ENCODE measurements at regions not wholly inside any gene's neighbourhood (a gene's known extent, or its start where the extent isn't known, plus 50 kb on each side); places are given as distances from the start of the nearest gene placed in this dataset.
"Not testable (repeated sequence)": the region's sequence is repeated elsewhere in the genome, so short reads cannot be mapped to it uniquely, and the experiment has no call there.

GRCh38 chr4:18813055-18813454, 791.5 kb upstream of the LCORL start:
- no peak for DNase-seq

GRCh38 chr4:18803781-18804180, 782.2 kb upstream of the LCORL start:
- DNase-seq: no peak

GRCh38 chr4:18798123-18798522, 776.6 kb upstream of the LCORL start:
- DNase-seq: no peak

GRCh38 chr4:18795794-18796193, 774.2 kb upstream of the LCORL start:
- DNase-seq: no peak

GRCh38 chr4:18777190-18777930, 755.8 kb upstream of the LCORL start:
- no peak for DNase-seq

GRCh38 chr4:18767921-18768320, 746.4 kb upstream of the LCORL start:
- DNase-seq: no peak

- no peak for DNase-seq
Measured at GRCh38 chr4:18756671-18757070, 735.1 kb upstream of the LCORL start.

DNA sequence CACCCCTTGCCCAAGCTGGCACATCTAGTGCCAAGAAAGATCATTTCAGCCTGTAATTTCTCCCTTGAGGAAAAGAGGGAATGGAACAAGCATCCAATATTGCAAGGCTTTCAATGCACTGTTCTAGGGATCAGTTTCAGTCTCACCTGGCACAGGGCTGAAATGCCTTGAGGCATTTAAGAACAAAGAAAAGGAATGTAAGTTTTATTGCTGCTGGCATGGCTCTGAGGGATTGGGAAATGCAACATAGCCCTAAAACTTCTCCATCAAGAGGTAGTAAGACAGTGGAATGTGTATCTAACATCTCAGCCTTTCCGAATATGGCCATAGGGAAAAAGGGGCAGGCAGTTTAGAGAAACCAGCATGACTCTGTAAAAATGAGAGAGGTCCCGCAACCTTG, 732.6 kb upstream of the LCORL start:
- no peak for DNase-seq

DNA sequence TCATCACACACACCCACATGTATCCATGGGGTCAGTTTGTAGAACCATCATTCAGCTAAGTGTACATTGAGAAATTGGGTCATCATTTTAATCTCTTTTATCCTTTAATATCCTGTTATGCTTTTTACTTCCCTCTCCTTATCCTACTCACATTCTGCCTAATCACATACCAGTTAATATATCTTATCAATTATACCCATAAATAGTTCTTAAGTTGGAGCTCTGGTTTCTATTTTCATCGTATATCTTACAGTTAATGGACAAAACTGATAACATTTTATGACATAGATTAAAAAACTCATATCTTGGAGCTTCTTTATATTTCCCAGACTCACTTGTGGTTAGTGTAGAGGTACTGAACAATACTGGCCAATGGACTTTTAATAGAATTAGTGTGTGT, 729.5 kb upstream of the LCORL start:
- DNase-seq: no peak

- DNase-seq: no peak
Measured at GRCh38 chr4:18749391-18749790, 727.8 kb upstream of the LCORL start.

DNA sequence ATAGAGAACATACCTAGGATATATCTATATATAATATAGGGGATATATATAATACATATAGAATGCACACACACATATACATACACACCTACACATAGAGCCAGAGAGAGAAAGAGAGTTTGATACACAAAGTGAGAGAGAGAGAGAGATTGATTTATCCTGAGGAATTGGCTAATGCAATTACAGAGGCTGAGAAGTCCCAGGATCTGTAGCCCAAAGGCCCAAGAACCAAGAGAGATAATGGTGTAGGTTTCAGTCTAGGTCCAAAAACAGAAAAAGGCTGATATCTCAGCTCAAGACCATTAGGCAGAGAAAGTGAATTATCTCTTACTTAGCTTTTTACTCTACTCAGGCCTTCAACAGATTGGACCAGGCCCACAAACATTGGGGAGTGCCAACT, 715.0 kb upstream of the LCORL start:
- DNase-seq: no peak

GRCh38 chr4:18735740-18736268, 714.2 kb upstream of the LCORL start:
- DNase-seq: no peak

GRCh38 chr4:18734405-18734804, 712.9 kb upstream of the LCORL start:
- no peak for DNase-seq

DNA sequence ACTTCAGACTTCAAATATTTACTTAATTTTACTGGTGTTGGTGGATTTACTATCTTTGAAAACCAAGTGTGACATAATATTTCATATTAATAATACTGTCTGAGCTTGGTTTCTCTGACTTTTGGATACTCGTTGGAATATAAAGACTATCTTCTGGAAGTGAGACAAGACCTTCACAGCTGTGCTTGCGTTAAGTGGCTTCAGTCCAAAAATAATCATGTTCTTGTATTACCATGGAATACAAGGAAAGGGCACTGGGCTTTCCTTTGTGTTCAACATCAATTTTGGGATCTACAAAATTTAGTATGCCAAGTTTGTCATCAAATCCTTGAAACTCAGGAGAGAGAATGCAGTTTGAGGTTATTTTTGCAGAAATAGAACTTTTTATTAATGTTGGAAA, 712.4 kb upstream of the LCORL start:
- no peak for DNase-seq

GRCh38 chr4:18722748-18723191, 701.2 kb upstream of the LCORL start:
- no peak for DNase-seq

- no peak for DNase-seq
Measured at GRCh38 chr4:18698119-18698883, 676.7 kb upstream of the LCORL start.

DNA sequence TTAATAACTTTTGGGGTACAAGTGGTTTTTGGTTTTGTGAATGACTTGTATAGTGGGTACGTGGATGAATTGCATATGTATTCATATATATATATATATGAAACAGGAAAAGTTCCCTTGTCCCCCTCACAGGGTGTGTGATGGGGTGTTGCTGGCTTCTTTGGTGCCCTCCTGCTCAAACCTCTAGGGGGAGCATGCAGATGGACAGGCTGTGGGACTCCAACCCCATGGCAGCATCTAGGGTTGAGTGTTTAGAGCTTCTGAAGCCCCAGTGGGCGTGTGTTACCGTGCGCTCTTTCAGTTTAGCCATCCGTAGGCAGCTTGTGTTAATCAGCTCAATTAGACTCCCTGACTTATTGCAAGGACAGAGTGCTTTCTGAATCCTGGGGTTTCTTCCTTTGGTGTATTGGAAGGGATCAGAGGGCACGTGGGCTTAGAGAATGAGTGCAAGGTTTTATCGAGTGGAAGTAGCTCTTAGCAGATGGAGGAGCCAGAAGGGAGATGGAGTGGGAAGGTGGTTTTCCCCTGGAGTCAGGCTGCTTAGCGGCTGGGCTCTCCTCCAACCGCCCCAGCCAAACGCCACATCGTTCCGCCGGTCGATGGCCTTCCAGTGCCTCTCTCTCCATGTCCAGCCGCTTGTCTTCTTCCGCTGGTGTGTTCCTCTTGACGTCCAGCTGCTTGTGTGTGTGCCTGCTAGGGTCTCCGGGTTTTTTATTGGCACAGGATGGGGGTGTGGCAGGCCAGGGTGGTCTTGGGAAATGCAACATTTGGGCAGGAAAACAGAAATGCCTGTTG, 674.4 kb upstream of the LCORL start:
- DNase-seq: no peak

- no peak for DNase-seq
Measured at GRCh38 chr4:18691431-18692200, 670.1 kb upstream of the LCORL start.

GRCh38 chr4:18690291-18690955, 668.9 kb upstream of the LCORL start:
- DNase-seq: no peak

DNA sequence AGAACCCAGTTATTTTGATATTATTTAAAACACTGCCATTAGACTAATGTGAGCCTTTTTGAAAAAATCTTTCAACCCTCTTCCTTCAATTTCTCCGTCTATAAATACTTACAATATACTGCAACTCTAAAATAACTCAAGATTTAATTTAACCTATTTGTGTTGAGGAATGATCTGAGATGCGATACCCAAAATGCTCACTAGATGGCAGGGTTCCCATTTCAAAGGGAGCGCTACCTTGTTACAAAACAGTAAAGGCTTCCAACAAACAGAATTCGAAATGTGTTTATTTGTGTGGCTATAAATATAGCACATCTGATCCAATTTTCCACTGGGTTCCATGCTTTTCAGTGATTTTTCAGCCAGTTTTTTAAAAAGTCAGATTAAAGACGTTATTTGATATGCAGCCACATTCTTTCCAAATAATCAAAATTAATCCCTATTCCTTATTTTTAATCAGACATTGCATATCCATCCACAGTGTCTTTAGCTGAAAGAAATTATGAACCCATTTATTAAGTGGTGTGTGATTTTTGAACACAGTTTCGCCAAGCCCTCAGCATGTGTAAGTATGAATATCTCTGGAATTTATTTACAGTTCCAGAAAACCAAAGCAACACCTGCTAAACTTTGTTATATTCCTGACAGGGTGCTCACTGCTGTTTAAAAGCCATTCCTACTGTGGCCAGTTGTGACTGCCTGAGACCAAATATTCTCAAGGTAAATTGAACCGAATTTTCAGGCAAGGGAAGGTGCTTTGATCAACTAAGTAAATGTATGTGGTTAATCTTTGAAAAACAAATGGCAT, 668.0 kb upstream of the LCORL start:
- peak; percentile 41 for DNase-seq

DNA sequence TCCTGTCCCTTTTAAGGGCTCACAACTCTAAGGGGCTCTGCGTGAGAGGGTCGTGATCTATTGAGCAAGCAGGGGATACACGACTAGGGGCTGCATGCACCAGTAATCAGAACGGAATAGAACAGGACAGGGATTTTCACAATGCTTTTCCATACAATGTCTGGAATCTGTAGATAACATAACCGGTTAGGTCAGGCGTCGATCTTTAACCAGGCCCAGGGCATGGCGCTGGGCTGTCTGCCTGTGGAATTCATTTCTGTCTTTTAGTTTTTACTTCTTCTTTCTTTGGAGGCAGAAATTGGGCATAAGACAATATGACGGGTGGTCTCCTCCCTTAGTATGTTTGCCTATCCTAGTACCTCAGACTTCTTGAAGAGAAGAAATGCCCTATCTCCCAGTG, 666.8 kb upstream of the LCORL start:
- DNase-seq: not testable (repeated sequence)

All from NCI-H510A treated with DMSO at 0.1 percent for 48 hours (cell line).